ENCODE measurements at regions not wholly inside any gene's neighbourhood (a gene's known extent, or its start where the extent isn't known, plus 50 kb on each side); places are given as distances from the start of the nearest gene placed in this dataset.
"Not testable (repeated sequence)": the region's sequence is repeated elsewhere in the genome, so short reads cannot be mapped to it uniquely, and the experiment has no call there.

DNA sequence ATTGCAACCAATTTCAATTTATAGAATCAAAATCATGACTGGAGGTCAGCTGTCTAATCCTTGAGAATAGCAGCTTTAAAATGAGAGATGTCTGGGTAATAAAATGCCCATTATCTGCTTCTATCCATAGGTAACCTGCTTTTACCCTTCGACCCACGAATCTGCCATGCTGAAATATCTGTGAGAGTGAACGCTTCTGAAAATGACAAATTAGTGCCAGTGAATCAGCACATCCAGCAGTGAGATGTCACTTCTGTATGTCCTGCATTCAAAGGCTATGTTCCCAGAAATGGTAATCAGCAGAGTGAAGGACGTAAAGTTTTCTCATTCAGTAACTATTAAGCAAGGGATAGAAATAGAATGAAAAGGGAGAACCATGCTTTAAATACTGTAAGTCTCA, 532.4 kb upstream of the ITGA1 start:
- DNase-seq: no peak

GRCh38 chr5:52262844-52263243, 524.9 kb upstream of the ITGA1 start:
- DNase-seq: no peak

- DNase-seq: no peak
These were observed 518.3 kb upstream of the ITGA1 start for GRCh38 chr5:52269401-52269800.

- no peak for DNase-seq
These were observed 517.9 kb upstream of the ITGA1 start for GRCh38 chr5:52269859-52270258.

DNA sequence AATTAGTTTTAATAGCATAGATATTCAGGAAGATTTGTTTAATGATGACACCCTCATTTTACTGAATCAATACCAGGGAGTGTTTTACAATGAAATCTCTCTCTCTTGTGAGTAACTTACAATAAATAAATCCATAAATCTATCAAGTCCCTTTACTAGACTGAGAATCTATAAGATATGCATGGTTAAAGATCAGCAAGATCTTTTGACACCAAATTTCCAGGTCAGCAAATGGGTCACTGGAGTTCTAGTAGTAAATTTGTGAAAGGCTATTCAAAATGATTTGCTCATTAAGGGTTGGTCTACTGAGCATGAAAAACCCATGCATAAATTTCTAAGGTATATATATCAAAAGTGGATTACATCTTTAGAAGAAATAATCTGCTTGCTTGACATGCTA, 512.1 kb upstream of the ITGA1 start:
- no peak for DNase-seq

DNA sequence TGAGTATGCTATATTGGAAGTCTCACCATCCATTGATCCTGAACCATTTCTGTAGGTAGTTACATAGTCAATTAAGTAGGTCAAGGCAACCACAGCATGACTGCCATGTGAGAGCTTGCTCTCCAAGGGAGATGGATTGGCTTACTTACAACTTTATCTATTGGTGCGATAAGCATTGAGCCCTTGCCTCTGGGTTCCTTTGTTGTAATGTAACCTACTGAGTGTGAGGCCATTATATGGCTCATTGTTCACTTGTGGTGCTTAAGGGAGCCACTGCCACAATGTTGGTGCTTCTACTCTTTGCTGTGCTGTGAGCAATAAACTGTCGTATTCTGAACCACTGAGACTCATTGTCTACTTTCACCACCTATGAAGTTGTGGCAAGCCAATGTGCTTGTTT, 510.6 kb upstream of the ITGA1 start:
- no peak for DNase-seq

GRCh38 chr5:52282647-52283046, 505.1 kb upstream of the ITGA1 start:
- DNase-seq: no peak

DNA sequence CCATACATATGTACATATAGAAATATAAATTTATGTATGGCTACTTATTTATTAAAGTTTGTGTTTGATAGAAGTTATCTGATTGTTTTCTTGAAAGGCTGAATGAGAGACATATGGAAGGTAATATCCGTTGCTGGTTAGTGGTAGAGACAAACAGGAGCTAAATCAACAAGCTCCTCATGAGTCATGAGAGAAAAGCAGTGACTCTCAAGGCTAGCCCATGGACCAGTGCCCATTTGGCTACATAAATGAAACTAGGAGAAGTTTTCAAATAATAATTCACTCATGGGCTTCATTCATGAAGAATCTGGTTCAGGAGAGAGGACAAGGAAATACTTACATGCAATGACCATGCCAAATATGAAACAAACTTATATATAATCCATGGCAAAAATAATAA, 504.5 kb upstream of the ITGA1 start:
- DNase-seq: no peak

DNA sequence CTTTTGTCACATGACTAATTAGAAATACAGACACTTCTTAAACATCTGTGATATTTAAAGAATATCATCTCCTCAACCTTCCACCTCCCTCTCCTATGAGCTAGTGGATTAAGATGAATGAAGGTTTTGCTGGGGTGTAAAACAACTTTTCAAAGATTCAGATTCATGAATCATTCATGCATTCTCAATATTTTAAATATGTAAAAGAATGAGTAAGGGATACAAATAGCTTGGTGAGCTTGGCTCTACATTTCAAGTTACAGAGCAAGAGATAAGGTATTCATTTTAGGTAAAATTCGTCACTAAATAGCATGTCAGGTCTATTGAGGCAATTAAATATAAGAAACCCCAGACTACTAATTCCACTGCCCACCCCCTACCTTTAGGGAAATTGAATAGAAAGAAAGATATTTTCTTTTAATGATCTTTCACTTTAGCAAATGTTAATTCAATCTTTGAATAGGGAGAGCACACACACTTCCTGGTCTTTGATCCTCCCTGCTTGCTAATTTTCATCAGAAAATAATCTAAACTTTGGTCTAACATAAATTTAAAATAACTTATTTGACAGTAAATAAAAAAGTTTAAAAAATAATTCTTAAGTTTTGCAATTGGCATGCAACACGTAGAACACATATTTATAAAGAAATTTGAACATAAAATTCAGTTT, 486.9 kb upstream of the ITGA1 start:
- DNase-seq: no peak

- DNase-seq: not testable (repeated sequence)
These were observed 482.9 kb upstream of the ITGA1 start for GRCh38 chr5:52304816-52305215.

- no peak for DNase-seq
These were observed 459.4 kb upstream of the ITGA1 start for GRCh38 chr5:52328220-52328806.

DNA sequence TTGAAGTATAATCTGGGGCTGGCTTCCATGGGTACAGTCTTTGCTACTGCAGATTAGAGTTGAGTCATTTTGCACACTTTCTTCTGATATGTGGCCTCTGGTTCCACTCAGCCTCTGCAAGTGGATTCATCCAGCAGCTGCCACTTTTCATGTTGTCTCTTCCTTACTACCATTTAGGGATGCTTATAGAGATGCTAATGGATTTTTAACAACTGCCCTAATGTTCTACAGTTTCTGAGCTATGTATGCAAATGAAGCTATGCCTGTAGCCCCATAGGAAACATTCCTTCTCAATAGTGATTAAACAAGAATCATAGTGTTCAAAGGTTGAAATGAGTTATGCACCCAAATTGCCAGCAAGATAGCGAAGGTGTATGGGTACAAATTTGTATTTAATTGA, 456.0 kb upstream of the ITGA1 start:
- no peak for DNase-seq

DNA sequence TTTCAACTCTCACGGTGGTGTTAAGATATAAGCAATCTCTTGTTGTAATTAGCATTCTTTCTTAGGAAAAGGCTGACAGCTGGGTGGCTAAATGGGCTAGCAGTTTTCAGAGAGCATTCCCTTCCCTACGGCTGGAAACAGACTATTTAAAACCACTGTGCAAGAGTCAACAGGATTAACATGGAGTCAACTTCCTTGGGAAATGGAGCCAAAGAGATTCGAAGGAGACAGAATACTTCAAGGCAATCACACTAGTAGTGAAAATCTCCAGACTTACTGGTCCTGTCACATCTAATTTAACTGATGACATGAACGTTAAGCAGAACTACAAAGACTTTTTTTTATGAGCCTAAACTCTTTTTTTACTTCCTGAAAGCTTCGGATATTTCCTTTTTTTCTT, 453.3 kb upstream of the ITGA1 start:
- no peak for DNase-seq

DNA sequence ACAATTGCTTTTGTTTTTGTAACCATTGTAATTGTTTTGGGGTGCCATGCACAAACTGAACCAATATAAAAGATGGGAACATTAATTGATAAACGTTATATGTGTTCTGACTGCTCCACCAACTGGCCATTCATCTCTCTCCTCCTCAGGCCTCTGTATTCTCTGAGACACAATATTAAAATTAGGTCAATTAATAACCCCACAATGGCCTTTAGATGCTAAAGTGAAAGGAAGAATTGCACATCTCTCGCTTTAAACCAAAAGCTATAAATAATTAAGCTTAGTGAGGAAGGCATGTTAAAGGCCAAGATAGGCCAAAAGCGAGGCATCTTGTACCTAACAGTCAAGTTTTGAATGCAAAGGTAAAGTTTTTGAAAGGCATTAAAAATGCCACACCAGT, 448.4 kb upstream of the ITGA1 start:
- no peak for DNase-seq

- no peak for DNase-seq
These were observed 445.4 kb upstream of the ITGA1 start for GRCh38 chr5:52342361-52342760.

- no peak for DNase-seq
These were observed 431.3 kb upstream of the ITGA1 start for GRCh38 chr5:52356311-52356918.

DNA sequence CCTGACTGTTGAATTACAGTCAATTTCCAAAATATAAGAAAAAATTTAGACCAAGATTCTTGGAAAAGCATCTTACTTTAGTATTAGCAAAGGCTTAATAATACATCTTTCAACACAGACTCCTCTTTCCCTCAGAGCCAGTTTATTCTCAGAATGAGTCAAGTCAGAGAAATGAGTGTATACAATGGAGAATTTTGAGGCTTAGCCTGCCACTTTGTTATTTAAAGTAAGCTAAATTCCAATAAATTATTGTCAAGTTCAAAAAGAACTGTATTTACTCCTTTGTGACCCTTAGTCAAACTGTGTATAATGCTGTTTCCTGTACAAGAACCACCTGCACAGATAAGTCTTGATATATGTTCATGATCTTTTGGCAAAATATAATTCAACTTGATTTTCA, 428.5 kb upstream of the ITGA1 start:
- DNase-seq: no peak

DNA sequence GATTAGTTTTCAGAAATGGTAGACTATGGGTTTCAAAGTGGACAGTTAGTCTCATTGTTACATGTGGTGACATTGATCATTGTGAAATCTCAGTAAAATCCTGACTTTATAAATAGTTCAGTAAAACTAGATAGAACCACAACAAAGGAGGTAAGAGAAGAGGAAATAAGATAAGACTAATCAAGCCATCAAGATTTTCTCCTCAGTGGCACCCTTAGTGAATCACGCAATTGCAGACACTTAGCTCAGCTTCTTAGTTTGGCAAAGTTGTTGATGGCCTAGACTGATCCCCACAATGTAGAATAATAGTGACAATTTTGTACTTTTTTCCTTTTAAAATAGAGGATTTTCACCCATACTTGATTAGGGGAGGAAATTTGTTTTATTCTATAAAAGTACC, 426.7 kb upstream of the ITGA1 start:
- DNase-seq: no peak

DNA sequence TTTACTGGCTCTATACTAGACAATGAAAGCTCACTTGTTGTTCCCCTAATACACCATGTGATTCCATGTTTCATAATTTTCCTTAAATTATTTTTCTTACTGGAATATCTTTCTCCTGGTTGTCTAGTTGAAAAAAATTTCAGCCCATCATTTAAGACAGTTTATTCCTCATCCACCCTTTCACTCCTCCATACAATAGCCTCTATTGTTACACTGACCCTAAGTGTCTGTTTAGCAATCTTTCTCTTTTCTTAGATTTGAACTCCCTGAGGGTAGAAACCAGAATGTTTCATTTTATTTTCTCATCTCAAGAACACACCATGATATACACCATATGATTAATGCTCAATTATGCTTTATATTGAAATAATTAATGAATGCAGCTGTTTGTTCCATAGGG, 413.4 kb upstream of the ITGA1 start:
- DNase-seq: no peak

DNA sequence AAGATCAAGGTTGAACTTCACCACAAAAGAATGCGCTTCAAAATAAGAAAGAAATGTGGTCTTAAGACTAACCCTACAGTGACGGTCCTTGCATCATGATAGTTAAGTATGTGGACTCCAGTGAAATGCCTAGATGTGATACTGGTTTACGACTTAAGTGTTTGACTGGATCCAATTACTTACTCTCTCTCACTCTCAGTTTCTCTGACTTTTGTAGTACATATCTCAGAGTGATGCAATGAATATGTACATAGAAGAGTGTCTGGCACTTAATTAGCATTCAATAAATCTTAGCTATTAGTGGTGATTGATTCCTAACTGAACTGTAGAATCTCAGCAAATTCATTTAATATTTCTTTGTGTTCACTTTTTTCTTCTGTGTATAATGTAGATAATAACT, 411.7 kb upstream of the ITGA1 start:
- DNase-seq: no peak

- no peak for DNase-seq
These were observed 411.1 kb upstream of the ITGA1 start for GRCh38 chr5:52376592-52376991.

GRCh38 chr5:52378237-52378636, 409.5 kb upstream of the ITGA1 start:
- DNase-seq: no peak

DNA sequence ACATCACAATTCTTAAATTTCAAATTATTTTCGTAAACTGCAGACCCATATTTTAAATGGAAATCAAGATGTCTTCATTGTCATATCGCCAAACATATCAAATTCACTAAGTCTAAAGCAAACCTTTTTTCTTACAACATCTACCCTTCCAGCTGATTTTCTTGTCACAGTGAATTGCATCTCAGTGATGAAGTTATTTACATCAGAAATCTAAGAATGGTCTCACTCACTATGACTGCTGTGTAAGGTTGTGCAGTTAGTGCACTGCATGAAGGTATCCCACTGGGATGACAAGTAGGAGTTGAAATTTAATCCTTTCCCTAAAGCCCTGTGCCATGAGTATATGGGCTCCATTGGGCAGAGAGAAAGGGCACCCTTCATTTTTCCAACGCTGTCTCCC, 399.4 kb upstream of the ITGA1 start:
- DNase-seq: no peak

- no peak for DNase-seq
These were observed 395.4 kb upstream of the ITGA1 start for GRCh38 chr5:52392321-52392720.

DNA sequence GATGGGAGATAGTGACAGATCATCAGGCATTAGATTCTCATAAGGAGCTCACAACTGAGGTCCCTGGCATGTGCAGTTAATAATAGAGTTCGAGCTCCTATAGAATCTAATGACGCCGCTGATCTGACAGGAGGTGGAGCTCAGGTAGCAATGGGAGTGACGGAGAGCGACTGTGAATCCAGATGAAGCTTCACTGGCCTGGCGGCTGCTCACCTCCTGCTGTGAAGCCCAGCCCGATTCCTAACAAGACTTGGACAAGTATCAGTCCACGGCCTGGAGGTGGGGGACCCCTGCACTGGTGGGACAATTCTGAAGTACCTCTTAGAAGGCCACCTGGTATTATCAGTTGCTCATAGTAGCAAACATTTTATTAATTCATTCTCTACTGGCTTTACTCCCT, 377.9 kb upstream of the ITGA1 start:
- no peak for DNase-seq
